ENCODE measurements at regions not wholly inside any gene's neighbourhood (a gene's known extent, or its start where the extent isn't known, plus 50 kb on each side); places are given as distances from the start of the nearest gene placed in this dataset.

DNA sequence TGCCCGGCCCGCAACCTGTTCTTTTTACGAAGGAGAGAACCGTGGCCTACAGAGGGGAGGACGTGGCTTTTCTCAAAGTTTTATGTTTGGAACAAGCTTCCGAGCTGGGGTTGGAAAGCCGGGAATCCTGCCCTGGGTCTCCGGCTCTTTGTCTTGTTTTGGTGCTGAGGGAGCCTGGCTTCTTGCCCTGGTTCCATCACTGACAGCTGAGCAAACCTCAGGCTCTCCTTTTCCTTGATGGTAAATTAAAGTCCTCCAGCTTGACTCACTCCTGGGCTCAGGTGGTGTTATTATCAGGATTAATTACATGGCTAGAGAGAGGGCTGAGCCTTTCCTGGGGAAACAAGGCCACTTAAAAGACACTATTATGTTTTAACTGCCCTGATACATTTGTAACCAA is 289.5 kb upstream of the RGMA start:
- TF ChIP-seq CTCF (conservative IDR thresholded peaks at IDR 0.05; ENCODE audit: low read depth, low read length) (no peak), CEBPB (IDR thresholded peaks at IDR 0.05; ENCODE audit: low read depth, low read length) (no peak), ELK1 (IDR thresholded peaks at IDR 0.05; ENCODE audit: borderline replicate concordance, low read depth, low read length) (no peak), POLR2A (IDR thresholded peaks at IDR 0.05; ENCODE audit: low read depth, low read length) (no peak), RAD21 (IDR thresholded peaks at IDR 0.05; ENCODE audit: low read length) (no peak), RCOR1 (IDR thresholded peaks at IDR 0.05; ENCODE audit: insufficient replicate concordance, low read length) (no peak), MAZ (IDR thresholded peaks at IDR 0.05; ENCODE audit: borderline replicate concordance, low read depth, low read length) (no peak), CHD1 (IDR thresholded peaks at IDR 0.05; ENCODE audit: low read depth, low read length) (no peak)
